ENCODE measurements at regions not wholly inside any gene's neighbourhood (a gene's known extent, or its start where the extent isn't known, plus 50 kb on each side); places are given as distances from the start of the nearest gene placed in this dataset.

- H3K18ac ChIP-seq (ENCODE audit: extremely low read depth, low read length), result no peak overlapping the region
- no peak overlapping the region for H4K91ac ChIP-seq (replicated peaks; ENCODE audit: insufficient read length, low read length)
- H3K4me2 ChIP-seq (ENCODE audit: insufficient read depth in 1 of 2, low read depth in 2 of 2, low read length in 2 of 2), result no peak overlapping the region
- no peak overlapping the region for H3K9ac ChIP-seq (replicated peaks in 1 of 4; ENCODE audit: extremely low read depth in 1 of 4, low read depth in 3 of 4, low read length in 3 of 4)
- H2BK15ac ChIP-seq (ENCODE audit: low read length), result no peak overlapping the region
- no peak overlapping the region for H2BK20ac ChIP-seq (ENCODE audit: low read length)
- H3K9me3 ChIP-seq (ENCODE audit: insufficient read depth in 2 of 2, low read depth in 1 of 2, low read length in 1 of 2), result no peaks in the 10 kb centered on the region
- H3K27ac ChIP-seq (ENCODE audit: low read depth, low read length), result no peak overlapping the region
- ChIA-PET POLR2A (ENCODE audit: partially characterized antibody) (no interaction called here), CTCF (ENCODE audit: partially characterized antibody) (interaction anchor here (0.9 to 1.2 kb wide), 4 partner anchors 11 to 437 kb away, joined by 3 to 4 read pairs (median 3); no protein-coding TSS in a partner anchor)
- H3K79me1 ChIP-seq (ENCODE audit: low read depth, low read length), result no peaks in the 10 kb centered on the region
- H3K36me3 ChIP-seq (ENCODE audit: control insufficient read depth in 2 of 4, insufficient read depth in 4 of 4, low read length in 3 of 4), result no peaks in the 10 kb centered on the region
- 92% methylated on average over 2 of the region's 2 CpGs; no CpG with 5 or more reads in 1 of the 2 experiments for WGBS, 2 experiments (ENCODE audit: extremely low coverage in 1 of 2, insufficient coverage in 1 of 2, insufficient read length in 1 of 2, insufficient replicate concordance in 2 of 2, low coverage in 1 of 2, low lambda C conversion rate in 2 of 2, missing lambda C conversion rate in 1 of 2)
- no peak overlapping the region for H3K4ac ChIP-seq (replicated peaks; ENCODE audit: insufficient read length, low read depth, low read length)
- H2AFZ ChIP-seq (ENCODE audit: low read length), result no peak overlapping the region
- DNase-seq (ENCODE audit: low read depth in 1 of 2, low spot score in 2 of 2) (no peak), FAIRE-seq (no peak)
- H3K23ac ChIP-seq (ENCODE audit: insufficient read length), result no peak overlapping the region
- H2BK12ac ChIP-seq (ENCODE audit: low read depth, low read length), result no peak overlapping the region
- H3K4me3 ChIP-seq (ENCODE audit: extremely low read depth in 1 of 4, insufficient read depth in 2 of 4, low read depth in 3 of 4, low read length in 4 of 4), result no peak overlapping the region
- H3K14ac ChIP-seq (ENCODE audit: insufficient read length), result no peak overlapping the region
- no peak overlapping the region for H4K5ac ChIP-seq (ENCODE audit: insufficient read length, low read depth, low read length)
- H3K56ac ChIP-seq (replicated peaks; ENCODE audit: insufficient read length, low read depth, low read length), result no peak overlapping the region
- no peak overlapping the region for H4K8ac ChIP-seq (ENCODE audit: extremely low read depth, insufficient read depth, low read length)
- peaks cover 0 to 1% (median 0%) of the 10 kb centered on the region in 4 experiments; a peak in 1 of 7 replicates for H3K27me3 ChIP-seq (replicated peaks in 1 of 4; ENCODE audit: control insufficient read depth in 3 of 4, extremely low read depth in 1 of 4, insufficient read depth in 3 of 4, low read length in 3 of 4)
- no peak overlapping the region for H2BK120ac ChIP-seq (replicated peaks; ENCODE audit: low read depth, low read length)
- H4K20me1 ChIP-seq (replicated peaks in 1 of 2; ENCODE audit: control insufficient read depth in 1 of 2, insufficient read depth in 2 of 2, low read length in 2 of 2), result no peaks in the 10 kb centered on the region
- no peaks in the 10 kb centered on the region for H3K79me2 ChIP-seq (ENCODE audit: control insufficient read depth in 1 of 2, insufficient read depth in 2 of 2, low read length in 2 of 2)
- no peak overlapping the region for H2AK5ac ChIP-seq (ENCODE audit: low read depth, low read length)
- H3K4me1 ChIP-seq (replicated peaks in 1 of 4; ENCODE audit: control insufficient read depth in 3 of 4, insufficient read depth in 4 of 4, low read length in 3 of 4), result no peaks in the 10 kb centered on the region
- H2BK5ac ChIP-seq (ENCODE audit: low read depth, low read length), result no peak overlapping the region
- H3K23me2 ChIP-seq (ENCODE audit: low read depth, low read length), result no peaks in the 10 kb centered on the region
- TF ChIP-seq ZNF274 (IDR thresholded peaks at IDR 0.05; ENCODE audit: borderline replicate concordance, extremely low read depth, low read length) (no peak), CREB1 (IDR thresholded peaks at IDR 0.05) (no peak), RNF2 (IDR thresholded peaks at IDR 0.05; ENCODE audit: borderline replicate concordance, low read depth, low read length, missing control alignments, poor library complexity, severe bottlenecking) (no peak), CEBPB (IDR thresholded peaks at IDR 0.05; ENCODE audit: low read depth, low read length) (no peak), HDAC2 (IDR thresholded peaks at IDR 0.05; ENCODE audit: borderline replicate concordance in 1 of 2, low read depth in 2 of 2, low read length in 2 of 2) (no peak), KDM4A (IDR thresholded peaks at IDR 0.05; ENCODE audit: low read depth, low read length, severe bottlenecking) (no peak), CHD1 (IDR thresholded peaks at IDR 0.05; ENCODE audit: low read depth, low read length) (no peak)
These were observed 662.4 kb downstream of the TBC1D4 start for GRCh38 chr13:74819549-74819948.
